GM18951 (cell line): ENCODE measurements at regions not wholly inside any gene's neighbourhood (a gene's known extent, or its start where the extent isn't known, plus 50 kb on each side); places are given as distances from the start of the nearest gene placed in this dataset.

ENCODE experiments used
- POLR2A ChIP-seq: IDR thresholded peaks from 4 replicates; pipeline ENCODE4 v1.6.1; 2011; ENCODE audit warnings: mild to moderate bottlenecking; ENCODE audit not compliant: insufficient read length, insufficient read depth; ENCODE audit errors: extremely low read depth
- in situ Hi-C: fragments of 300-500 bp; cut with MboI; formaldehyde crosslinking; loops from one replicate; pipeline ENCODE4 v1.12.0; 2022; ENCODE audit warnings: low sequenced_read_pairs, mixed read lengths, inconsistent platforms; ENCODE audit not compliant: unreplicated experiment

GRCh38 chr7:155954550-155955366 lies 142.5 kb upstream of the SHH start:
- TF ChIP-seq POLR2A: no peak
- in situ Hi-C loops: no loop called here

GRCh38 chr7:155953781-155954549 lies 141.7 kb upstream of the SHH start:
- in situ Hi-C loops: no loop called here
- TF ChIP-seq POLR2A: no peak

DNA sequence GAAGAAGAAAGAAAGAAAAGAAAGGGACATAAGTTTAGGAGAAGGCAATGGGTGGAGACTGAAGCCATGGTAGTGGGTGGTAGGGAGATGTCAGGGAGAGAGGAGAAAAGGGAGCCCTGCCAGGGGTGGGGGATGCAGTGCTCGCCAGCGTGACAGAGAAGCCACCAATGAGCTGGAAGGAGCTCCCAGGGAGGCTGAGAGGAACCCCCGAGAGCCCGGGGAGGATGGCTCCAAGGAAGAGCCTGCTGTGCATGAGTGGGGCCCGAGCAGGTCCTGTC lies 141.2 kb upstream of the SHH start:
- TF ChIP-seq POLR2A: no peak
- in situ Hi-C loops: no loop called here

GRCh38 chr7:155951554-155952158 lies 139.4 kb upstream of the SHH start:
- in situ Hi-C loops: no loop called here
- TF ChIP-seq POLR2A: no peak

GRCh38 chr7:155950898-155951553 lies 138.8 kb upstream of the SHH start:
- TF ChIP-seq POLR2A: no peak
- in situ Hi-C loops: no loop called here

- in situ Hi-C loops: no loop called here
- TF ChIP-seq POLR2A: no peak
These were observed 136.6 kb upstream of the SHH start for GRCh38 chr7:155948845-155949244.

DNA sequence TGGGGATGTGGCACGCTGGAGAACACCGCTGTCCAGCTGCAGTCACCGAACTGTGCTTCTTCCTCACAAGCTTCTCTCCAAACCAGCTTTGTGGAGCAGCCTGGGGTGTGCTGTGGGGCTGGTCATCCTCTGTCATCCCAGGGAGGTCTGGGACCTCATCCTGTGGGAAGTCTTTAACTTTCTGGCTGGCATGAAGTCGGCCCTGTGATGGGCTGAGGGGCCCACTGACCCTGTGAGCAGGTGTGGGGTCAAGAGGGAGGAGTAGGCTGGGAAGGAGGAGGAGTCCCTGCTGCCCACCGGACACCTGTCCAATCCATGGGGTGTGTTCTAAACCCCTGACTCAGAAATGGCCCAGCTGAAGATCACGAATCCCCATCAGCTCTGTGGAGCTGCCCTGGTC lies 136.2 kb upstream of the SHH start:
- TF ChIP-seq POLR2A: no peak
- in situ Hi-C loops: no loop called here

- no peak for TF ChIP-seq POLR2A
- in situ Hi-C loops: no loop called here
These were observed 134.8 kb upstream of the SHH start for GRCh38 chr7:155947051-155947450.

GRCh38 chr7:155945670-155946325 lies 133.5 kb upstream of the SHH start:
- in situ Hi-C loops: no loop called here

GRCh38 chr7:155944901-155945300 lies 132.6 kb upstream of the SHH start:
- in situ Hi-C loops: no loop called here
- TF ChIP-seq POLR2A: no peak

More at GRCh38 chr7:155945670-155946325, 133.5 kb upstream of the SHH start:
- no peak for TF ChIP-seq POLR2A

- in situ Hi-C loops: no loop called here
- no peak for TF ChIP-seq POLR2A
These were observed 131.1 kb upstream of the SHH start for GRCh38 chr7:155943251-155943899.

DNA sequence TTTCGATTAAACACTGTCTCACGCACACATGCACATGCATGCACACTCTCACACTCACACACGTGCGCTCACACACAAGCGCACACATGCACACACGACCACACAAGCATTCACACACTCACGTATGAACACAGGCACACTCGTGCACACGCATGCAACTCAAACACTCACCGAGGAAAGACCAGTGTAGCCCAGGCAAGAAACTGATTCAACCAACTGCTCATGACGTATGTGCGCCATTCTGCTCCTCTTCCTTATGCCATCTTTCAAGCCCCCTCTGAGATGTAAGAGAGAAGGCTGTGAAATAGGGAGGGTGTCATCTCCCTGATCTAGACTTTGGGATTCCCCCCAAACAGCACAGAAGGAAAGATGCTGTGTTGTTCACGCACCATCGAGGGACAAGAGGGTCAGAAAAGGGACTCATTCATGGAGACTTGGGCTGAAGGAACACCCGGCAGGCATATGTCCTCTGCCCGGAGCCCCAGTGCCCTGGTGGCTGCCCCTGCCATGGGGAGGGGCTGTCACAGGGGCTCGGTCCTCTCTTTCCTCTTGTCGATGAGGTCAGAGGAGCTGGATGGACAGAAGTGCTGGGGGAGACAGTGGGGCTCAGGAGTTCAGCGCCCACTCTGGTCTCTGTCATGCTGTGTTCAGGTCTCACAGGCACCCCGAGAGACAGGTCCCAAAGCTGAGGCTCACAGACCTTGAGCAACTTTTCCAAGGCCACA lies 130.1 kb upstream of the SHH start:
- in situ Hi-C loops: no loop called here
- no peak for TF ChIP-seq POLR2A
